ENCODE measurements at regions not wholly inside any gene's neighbourhood (a gene's known extent, or its start where the extent isn't known, plus 50 kb on each side); places are given as distances from the start of the nearest gene placed in this dataset.

DNA sequence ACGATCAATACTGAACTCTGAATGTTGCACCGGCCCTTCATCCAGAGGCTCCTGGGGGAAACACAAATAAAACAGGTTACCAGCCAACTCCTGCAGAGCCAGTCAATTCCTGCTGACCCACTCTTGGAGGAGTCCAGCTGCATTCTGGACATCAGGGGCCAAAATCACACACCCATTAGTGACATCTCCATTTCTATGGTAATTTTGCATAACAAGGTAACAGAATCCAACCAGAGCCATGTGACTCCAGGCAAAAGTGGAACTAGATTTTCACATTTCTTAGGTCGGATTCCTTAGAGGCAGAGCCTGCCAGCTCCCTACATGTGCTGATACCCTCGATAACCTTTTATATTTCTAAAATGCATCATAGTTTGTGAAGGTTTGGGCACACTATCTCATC is 119.2 kb upstream of the CTNNB1 start:
- TF ChIP-seq CTCF (conservative IDR thresholded peaks at IDR 0.05) = no peak
- no peaks in the 10 kb centered on the region for H3K9me3 Mint-ChIP-seq
- no peak overlapping the region for H3K27ac Mint-ChIP-seq (ENCODE audit: unreplicated experiment)
- H3K4me1 Mint-ChIP-seq = peaks cover 12% of the 10 kb centered on the region
- H3K36me3 Mint-ChIP-seq (ENCODE audit: low read depth) = no peaks in the 10 kb centered on the region
- DNase-seq (ENCODE audit: low read depth, low spot score) = no peak
- no peak overlapping the region for H3K4me3 Mint-ChIP-seq
- no peaks in the 10 kb centered on the region for H3K27me3 Mint-ChIP-seq (ENCODE audit: low read depth)

DNA sequence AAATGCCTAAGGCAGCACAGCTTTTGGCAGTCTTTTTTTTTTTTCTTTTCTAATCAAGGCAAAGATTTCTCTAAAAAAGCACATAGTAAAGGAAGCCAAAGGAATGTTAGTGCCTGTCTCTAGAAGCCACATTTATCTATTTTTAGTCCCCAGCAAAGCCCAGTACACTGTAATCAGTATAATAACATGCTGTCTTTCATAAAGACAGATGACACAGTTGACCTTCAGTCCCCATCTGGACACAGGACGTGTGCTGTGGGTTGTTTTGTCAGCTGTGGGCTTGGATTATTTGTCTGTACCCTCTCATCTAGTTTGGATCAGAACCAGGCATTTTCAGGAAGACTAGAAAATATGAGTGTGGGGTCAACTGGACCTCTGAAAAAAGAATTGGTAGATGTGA is 110.4 kb upstream of the CTNNB1 start:
- H3K36me3 Mint-ChIP-seq (ENCODE audit: low read depth) = no peaks in the 10 kb centered on the region
- H3K27ac Mint-ChIP-seq (ENCODE audit: unreplicated experiment) = no peak overlapping the region
- H3K4me1 Mint-ChIP-seq = no peaks in the 10 kb centered on the region
- peaks cover 3% of the 10 kb centered on the region for H3K9me3 Mint-ChIP-seq
- TF ChIP-seq CTCF (conservative IDR thresholded peaks at IDR 0.05) = no peak
- DNase-seq (ENCODE audit: low read depth, low spot score) = no peak
- H3K27me3 Mint-ChIP-seq (ENCODE audit: low read depth) = no peaks in the 10 kb centered on the region
- H3K4me3 Mint-ChIP-seq = no peak overlapping the region

- no peak overlapping the region for H3K4me3 Mint-ChIP-seq
- TF ChIP-seq CTCF (conservative IDR thresholded peaks at IDR 0.05) = no peak
- H3K4me1 Mint-ChIP-seq = no peaks in the 10 kb centered on the region
- H3K27me3 Mint-ChIP-seq (ENCODE audit: low read depth) = no peaks in the 10 kb centered on the region
- H3K9me3 Mint-ChIP-seq = peaks cover 3% of the 10 kb centered on the region
- H3K27ac Mint-ChIP-seq (ENCODE audit: unreplicated experiment) = no peak overlapping the region
- no peak for DNase-seq (ENCODE audit: low read depth, low spot score)
- H3K36me3 Mint-ChIP-seq (ENCODE audit: low read depth) = no peaks in the 10 kb centered on the region
Measured at GRCh38 chr3:41089566-41089965, 109.7 kb upstream of the CTNNB1 start.

DNA sequence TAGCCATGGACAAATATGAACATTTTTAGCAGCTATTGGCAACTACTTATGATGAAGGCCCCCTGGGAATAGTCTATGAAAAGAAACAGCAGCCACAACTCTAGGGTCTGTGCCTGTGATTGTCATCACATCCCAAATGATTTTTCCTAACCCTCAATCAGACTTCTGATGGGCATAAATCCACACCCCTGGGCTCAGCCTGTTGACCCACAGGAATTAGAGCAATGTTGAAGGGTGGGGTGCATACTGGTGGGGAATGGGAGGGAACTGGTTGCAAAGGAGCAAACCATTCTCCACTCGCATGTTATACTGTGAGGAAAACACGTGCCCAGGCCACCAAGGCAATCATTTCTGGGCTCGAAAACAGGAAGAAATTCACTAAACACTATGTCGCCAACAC is 106.5 kb upstream of the CTNNB1 start:
- TF ChIP-seq CTCF (conservative IDR thresholded peaks at IDR 0.05) = no peak
- Mint-ChIP-seq H3K36me3 (ENCODE audit: low read depth) (no peaks in the 10 kb centered on the region), H3K27me3 (ENCODE audit: low read depth) (no peaks in the 10 kb centered on the region), H3K4me3 (no peak overlapping the region), H3K27ac (ENCODE audit: unreplicated experiment) (no peak overlapping the region), H3K4me1 (no peaks in the 10 kb centered on the region), H3K9me3 (peaks cover 2% of the 10 kb centered on the region)
- DNase-seq (ENCODE audit: low read depth, low spot score) = no peak

GRCh38 chr3:41093476-41093875 is 105.8 kb upstream of the CTNNB1 start:
- H3K4me3 Mint-ChIP-seq = no peak overlapping the region

More at GRCh38 chr3:41093476-41093875, 105.8 kb upstream of the CTNNB1 start:
- no peaks in the 10 kb centered on the region for H3K27me3 Mint-ChIP-seq (ENCODE audit: low read depth)
- peaks cover 2% of the 10 kb centered on the region for H3K9me3 Mint-ChIP-seq
- no peak for TF ChIP-seq CTCF (conservative IDR thresholded peaks at IDR 0.05)
- DNase-seq (ENCODE audit: low read depth, low spot score) = no peak
- H3K36me3 Mint-ChIP-seq (ENCODE audit: low read depth) = no peaks in the 10 kb centered on the region
- no peak overlapping the region for H3K27ac Mint-ChIP-seq (ENCODE audit: unreplicated experiment)
- no peaks in the 10 kb centered on the region for H3K4me1 Mint-ChIP-seq

All from neural crest cell (in vitro differentiated cells).